ENCODE measurements at regions not wholly inside any gene's neighbourhood (a gene's known extent, or its start where the extent isn't known, plus 50 kb on each side); places are given as distances from the start of the nearest gene placed in this dataset.

GRCh38 chr5:14017904-14018303 is 73.4 kb upstream of the DNAH5 start:
- H3K18ac ChIP-seq (ENCODE audit: insufficient read length, low read depth, low read length) = no peak overlapping the region
- H3K36me3 Mint-ChIP-seq (ENCODE audit: insufficient read depth in 1 of 3, low read depth in 3 of 3) = no peaks in the 10 kb centered on the region
- H3K4me2 ChIP-seq (ENCODE audit: insufficient read depth, insufficient read length, low read length) = no peak overlapping the region
- no peaks in the 10 kb centered on the region for H3K79me2 ChIP-seq (ENCODE audit: insufficient read depth, low read length)
- no peak overlapping the region for H3K14ac ChIP-seq (ENCODE audit: insufficient read depth, low read length)
- no peaks in the 10 kb centered on the region for H4K20me1 ChIP-seq (ENCODE audit: control insufficient read depth, insufficient read depth, insufficient read length)
- H2AK5ac ChIP-seq (ENCODE audit: insufficient read length, low read length) = no peak overlapping the region
- H3K23me2 ChIP-seq (ENCODE audit: insufficient read length, low read depth, low read length, poor library complexity, severe bottlenecking) = no peaks in the 10 kb centered on the region
- peaks cover 9% of the 10 kb centered on the region for H3K27me3 Mint-ChIP-seq (ENCODE audit: low read depth)
- H3K27me3 ChIP-seq (ENCODE audit: insufficient read depth, low read length) = no peaks in the 10 kb centered on the region
- no peak overlapping the region for H2AFZ ChIP-seq (ENCODE audit: low read length)
- H2BK15ac ChIP-seq (ENCODE audit: low read depth, low read length) = no peak overlapping the region
- H2BK12ac ChIP-seq (ENCODE audit: insufficient read length, low read depth, low read length) = no peak overlapping the region
- WGBS (ENCODE audit: extremely low coverage, insufficient read length, low lambda C conversion rate) = no CpG with 5 or more reads among the region's 8 CpGs
- no peaks in the 10 kb centered on the region for H3K9me3 Mint-ChIP-seq
- H3K27ac Mint-ChIP-seq = no peak overlapping the region
- no peak overlapping the region for H3K23ac ChIP-seq (ENCODE audit: insufficient read length, low read depth, low read length)
- no peak overlapping the region for H4K91ac ChIP-seq (ENCODE audit: insufficient read length, low read depth, low read length)
- no peak overlapping the region for H3K4me3 Mint-ChIP-seq
- DNase-seq = no peak
- no peaks in the 10 kb centered on the region for H3K9me3 ChIP-seq (ENCODE audit: control insufficient read depth, low read depth, low read length)
- no peak overlapping the region for H2BK120ac ChIP-seq (ENCODE audit: low read depth, low read length, poor library complexity, severe bottlenecking)
- no peak overlapping the region for H3T11ph ChIP-seq (ENCODE audit: low read length)
- H3K4me1 ChIP-seq (ENCODE audit: insufficient read depth, low read length) = no peaks in the 10 kb centered on the region
- no peak overlapping the region for H4K8ac ChIP-seq (replicated peaks; ENCODE audit: insufficient read length, low read depth, low read length)
- H3K4me1 Mint-ChIP-seq = no peaks in the 10 kb centered on the region
- H3K9ac ChIP-seq (ENCODE audit: extremely low read depth, insufficient read length, low read length) = no peak overlapping the region
- no peak overlapping the region for H2BK20ac ChIP-seq (ENCODE audit: low read depth, low read length, poor library complexity, severe bottlenecking)
- no peak overlapping the region for H3K27ac ChIP-seq (ENCODE audit: insufficient read length, low read depth, low read length)
- TF ChIP-seq CTCF (conservative IDR thresholded peaks at IDR 0.05) = no peak
- H3K4ac ChIP-seq (ENCODE audit: low read depth, low read length) = no peak overlapping the region
- H3K56ac ChIP-seq (ENCODE audit: insufficient read length, low read depth, low read length) = no peak overlapping the region
- no peaks in the 10 kb centered on the region for H3K79me1 ChIP-seq (ENCODE audit: insufficient read depth, low read depth, low read length, poor library complexity, severe bottlenecking)
- H4K5ac ChIP-seq (ENCODE audit: insufficient read length, low read depth, low read length) = no peak overlapping the region
- no peak overlapping the region for H2BK5ac ChIP-seq (ENCODE audit: insufficient read length, low read length)

Data from H9 (cell line).